NCI-H460 (cell line): ENCODE measurements at regions not wholly inside any gene's neighbourhood (a gene's known extent, or its start where the extent isn't known, plus 50 kb on each side); places are given as distances from the start of the nearest gene placed in this dataset.

ENCODE experiments used
- DNase-seq: peaks from one replicate; pipeline ENCODE4 v3.0.0-alpha.2; 2016; ENCODE audit warnings: low read depth; ENCODE audit errors: extremely low read depth

DNA sequence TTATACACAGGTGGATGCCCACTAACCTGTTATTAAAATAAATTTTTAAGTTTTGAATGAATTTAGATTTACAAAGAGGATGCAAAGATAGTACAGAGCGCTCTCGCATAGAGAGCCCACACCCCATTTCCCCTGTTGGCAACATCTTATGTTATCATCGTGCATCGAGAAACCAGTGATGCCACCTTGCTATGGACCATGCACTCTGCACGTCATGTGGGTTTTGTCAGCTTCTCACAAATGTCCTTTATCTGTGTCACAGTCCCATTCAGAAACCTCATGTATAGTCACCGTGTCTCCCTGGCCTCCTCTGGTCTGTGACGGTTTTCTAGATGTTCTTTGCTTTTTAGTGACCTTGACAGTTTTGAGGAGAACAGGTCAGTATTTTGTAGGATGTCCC, 60.0 kb downstream of the ING1 start:
- DNase-seq = no peak

DNA sequence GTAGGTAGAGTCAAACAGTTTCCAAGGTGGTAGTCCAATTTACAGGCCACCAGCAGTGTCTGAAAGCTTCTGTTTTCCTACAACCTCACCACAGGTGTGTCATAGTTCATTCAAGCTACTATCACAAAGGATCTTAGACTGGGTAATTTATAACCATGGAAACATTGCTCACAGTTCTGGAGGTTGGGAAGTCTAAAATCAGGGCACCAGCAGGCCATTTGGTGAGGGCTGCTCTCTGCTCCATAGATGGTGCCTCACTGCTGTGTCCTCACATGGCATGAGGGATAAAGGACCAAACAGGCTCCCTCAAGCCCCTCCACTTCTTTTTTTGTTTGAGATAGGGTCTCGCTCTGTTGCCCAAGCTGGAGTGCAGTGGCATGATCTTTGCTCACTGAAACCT, 60.6 kb downstream of the ING1 start:
- no peak for DNase-seq

DNA sequence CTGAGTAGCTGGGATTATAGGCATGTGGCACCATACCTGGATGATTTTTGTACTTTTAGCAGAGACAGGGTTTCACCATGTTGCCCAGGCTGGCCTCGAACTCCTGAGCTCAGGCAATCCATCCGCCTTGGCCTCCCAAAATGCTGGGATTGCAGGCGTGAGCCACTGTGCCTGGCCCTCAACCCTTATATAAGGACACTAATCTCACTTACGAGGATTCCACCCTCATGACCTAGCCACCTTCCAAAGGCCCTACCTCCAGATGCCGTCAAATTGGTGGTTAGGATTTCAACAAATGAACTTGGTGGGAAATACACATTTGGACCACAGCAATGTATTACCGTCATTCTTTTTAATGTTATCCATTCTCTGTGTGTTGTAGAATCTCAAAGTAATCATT, 61.0 kb downstream of the ING1 start:
- DNase-seq = no peak

DNA sequence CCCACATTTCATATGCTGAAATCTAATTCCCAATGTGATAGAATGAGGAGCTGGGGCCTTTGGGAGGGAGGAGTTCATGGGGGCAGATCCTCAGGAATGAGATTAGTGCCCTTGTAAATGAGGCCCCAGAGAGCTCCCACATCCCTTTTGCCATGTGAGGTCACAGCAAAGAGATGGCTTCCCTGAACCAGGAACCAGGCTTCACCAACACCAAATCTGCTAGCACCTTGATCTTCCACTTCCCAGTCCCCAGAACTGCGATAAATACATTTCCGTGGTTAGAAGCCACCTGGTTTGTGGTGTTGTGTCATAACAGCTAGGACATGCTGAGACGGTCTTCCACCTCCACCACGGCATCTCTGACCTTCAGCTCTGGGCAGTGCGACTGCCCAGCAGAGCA, 62.1 kb downstream of the ING1 start:
- DNase-seq = no peak

DNA sequence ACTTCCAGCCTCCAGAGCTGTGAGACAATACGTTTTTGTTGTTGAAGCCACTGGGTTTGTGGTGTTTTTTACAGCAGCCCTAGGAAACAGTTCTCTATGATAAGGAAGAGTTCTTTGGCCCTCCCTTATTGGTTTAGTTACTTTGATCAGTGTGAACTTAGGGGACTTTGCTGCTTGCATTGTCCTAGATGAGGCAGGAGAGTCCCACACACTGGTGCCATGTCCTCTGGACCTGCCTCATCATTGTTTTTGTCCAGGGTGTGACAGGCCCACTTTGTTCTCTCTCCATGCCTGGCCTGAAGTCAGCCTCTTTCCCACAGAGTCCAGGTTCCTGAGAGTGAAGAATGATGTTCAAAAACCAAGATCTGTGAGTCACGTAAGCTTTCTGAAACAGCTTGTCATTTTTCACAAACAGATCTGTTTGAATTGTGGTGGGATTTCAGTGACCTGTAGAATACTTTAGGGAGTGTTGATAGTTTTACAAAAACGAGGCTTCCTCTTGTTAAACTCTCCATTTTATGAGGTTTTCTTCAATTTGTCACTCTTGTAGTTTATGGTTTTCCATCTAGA, 63.8 kb downstream of the ING1 start:
- no peak for DNase-seq

DNA sequence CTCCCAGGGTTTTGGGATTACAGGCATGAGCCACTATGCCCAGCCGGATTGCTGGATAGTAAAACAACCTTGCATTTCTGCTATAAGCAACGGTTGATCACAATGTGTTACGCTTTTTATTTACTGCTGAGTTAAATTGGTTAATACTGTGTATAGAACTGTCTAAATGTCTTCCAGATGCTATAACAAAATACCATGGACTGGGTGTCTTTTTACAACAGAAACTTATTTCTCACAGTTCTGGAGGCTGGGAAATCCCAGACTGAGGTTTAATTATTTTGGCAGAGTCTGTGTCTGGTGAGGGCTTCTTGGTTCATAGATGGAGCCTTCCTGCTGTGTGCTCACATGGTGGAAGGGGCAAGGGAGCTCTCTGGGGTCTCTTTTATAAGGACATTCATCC, 65.5 kb downstream of the ING1 start:
- no peak for DNase-seq

DNA sequence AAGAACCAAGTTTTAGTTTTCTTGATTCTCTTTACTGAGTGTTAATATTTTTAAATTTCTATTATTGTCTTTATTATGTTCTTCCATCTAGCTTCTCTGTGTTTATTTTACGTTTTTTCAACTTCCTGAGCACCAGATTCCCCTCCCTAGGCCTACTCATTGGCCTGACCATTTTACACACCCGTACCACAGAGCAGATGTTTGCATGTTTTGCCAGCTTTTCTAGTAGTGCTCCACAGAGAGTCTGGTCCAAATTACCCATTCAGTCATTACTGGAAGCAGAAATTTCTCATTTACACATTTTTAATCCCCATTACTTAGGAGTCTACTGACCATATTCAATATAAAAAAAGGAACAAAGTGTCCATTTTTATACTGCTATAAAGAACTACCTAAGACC, 66.9 kb downstream of the ING1 start:
- no peak for DNase-seq

DNA sequence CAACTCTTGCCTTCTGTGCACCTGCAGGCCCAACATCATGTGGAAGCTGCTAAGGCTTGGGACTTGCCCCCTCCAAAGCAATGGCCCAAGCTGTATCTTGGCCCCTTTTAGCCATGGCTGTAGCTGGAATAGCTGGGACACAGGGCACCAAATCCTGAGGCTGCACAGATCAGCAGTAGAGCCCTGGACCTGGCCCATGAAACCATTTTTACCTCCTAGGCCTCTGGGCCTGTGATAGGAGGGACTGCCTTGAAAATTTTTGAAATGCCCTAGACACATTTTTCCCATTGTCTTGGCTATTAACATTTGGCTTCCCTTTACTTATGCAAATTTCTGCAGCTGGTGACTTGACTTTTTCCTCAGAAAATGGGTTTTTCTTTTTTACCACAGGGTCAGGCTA, 68.7 kb downstream of the ING1 start:
- no peak for DNase-seq

DNA sequence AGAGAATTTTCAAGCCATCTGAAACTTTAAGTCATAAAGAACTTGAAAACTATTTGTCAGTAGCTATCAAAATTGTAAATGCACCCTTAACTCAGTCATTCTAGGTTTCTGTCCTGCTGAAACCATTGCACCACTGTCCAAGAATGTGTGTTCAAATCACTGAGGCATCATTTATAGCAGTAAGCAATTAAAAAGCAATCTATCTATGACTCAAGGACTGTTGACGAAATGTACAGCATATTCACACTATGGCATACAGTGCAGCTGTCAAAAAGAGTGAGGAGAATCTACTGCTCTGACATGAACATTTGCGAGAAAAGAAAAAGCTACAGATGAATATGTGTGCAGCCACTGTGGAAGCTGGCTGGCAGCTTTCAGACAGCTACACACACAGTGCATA, 71.2 kb downstream of the ING1 start:
- DNase-seq = no peak

DNA sequence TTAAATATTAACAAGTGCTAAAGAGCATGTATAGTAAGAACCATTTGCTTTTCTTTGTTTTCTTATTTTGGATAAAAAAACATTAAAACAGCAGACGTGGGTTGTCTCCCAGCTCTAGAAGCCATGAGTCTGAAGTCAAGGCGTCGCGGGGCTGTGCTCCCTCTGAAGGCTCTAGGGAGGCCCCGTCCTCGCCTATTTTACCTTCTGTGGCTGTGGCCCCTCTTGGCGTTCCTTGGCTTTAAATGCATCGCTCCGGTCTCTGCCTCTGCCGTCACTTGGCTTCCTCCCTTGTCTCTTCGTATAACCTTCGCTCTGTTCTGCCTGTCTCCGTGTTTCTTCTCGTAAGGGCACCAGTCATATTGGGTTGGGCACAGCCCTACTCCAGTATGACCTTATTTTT, 75.3 kb downstream of the ING1 start:
- no peak for DNase-seq

DNA sequence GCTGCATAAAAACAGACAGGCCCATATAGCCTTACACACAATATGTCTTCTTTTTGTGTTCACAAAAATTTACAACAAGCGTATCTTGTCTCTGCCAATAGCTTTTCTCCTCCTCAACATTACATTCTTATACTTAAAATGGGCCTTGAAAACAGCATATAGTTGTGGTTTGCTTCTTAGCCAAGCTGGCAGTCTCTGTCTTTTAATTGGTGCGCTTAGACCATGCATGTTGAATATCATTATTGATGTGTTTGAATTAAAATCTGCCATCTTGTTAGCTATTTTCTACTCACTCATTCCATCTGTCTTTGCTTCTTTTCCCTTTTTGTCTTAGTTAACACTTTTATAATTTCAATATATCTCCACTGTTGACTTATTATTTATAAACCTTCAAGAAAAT, 76.4 kb downstream of the ING1 start:
- no peak for DNase-seq

DNA sequence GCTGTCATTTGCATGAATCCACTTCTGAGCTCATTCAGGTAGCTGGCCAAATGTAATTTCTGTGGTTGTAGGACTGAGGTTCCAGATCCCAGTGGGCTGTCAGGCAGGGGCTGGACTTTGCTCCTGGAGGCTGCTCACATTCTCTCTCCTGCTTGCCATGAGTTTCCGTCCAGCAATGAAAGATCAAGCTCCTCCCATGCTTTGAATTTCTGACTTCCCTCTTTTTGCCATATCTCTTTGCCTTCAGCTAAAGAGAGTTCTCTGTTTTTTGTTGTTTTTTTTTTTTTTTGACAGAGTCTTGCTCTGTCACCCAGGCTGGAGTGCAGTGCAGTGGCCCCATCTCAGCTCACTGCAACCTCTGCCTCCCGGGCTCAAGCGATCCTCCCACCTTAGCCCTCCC, 76.9 kb downstream of the ING1 start:
- no peak for DNase-seq

DNA sequence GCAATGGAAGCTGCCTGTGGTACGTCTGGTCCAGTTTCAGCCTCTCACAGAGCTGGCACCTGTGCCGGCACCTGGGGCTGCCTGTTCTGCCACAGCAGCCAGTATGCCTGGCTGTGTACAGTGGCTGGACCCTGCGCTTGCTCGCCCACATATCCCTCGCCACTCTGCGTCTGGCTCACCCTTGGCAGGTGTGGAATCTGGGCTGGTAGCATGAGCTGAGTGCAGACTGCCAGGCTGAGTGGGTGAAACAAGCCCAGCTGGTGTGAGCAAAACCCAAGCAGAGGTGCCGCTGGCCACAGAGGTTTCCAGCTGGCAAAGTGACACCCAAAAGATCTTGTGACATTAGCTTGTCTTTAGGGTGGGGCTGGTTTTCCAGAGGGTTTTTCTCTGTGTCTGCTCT, 80.7 kb downstream of the ING1 start:
- no peak for DNase-seq

DNA sequence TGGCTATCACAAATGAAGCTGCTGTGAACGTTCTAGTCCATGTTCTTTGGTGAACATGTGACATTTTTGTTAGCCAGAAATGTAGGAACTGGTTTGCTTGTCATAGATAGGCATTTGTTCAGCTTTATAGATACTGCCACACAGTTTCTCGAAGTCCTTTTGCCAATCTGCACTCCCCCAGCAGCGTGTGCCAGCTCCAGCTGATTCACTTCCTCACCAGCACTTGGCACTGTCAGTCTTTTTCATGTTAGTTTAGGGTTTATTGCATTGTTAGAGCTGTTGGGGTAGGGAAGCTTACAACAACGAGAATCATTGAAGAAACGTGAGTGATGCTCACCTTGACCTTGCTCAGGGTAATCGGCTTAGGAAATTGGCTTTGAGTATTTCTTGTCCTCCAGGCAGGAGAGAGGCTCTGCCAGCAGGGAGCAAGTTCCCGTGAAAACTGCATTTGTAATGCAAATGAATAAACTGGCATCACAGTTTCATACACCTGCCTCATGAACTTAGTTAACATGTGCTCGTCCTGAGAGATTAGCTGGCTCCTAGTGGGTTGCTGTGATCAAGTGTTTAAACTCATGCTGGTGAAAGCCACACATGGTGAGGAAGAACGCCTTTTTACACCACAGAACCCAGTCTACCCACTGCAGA, 83.9 kb downstream of the ING1 start:
- no peak for DNase-seq

DNA sequence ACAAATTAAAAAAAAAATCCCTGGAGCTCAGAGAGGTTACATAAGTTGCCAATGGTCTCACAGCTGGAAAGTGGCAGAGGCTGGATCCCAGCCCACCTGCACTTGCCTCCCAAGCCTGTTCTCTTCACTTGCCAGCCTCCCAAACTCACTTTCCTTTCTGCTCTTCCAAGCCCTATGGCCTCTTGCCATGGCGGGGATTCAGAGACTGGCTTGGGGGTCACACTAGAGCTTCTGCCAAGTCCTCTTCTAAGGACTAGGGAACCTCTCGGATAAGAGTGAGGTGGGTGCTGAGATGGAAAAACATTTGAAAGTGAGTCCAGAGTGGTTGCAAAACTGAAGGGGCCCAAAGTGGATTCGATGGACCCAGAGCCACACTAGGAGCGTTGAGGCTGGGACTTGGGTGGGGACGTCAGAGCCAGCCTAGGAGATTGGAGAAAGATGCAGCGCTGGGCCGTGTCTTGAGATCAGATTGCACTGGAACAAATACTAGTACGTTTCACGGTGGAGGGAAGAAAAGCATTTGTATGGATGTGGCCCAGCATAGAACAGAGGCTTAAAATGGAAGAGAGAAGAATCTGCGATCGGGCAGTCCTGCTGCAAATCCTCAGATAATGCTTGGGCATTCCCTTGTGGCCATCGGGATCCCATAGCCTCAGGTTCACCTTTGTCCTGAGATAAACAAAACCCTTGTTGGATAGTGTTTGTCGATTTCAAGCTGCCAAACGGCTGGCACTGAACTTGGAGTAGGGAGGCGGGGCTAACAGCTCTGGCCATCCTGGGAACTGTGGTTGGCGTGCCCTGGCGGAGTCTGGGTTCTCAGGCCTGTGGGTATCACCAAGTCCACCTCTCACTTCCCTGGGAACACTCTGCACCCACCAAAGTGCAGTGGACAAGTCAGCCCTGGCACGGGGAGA, 84.8 kb downstream of the ING1 start:
- DNase-seq = no peak

DNA sequence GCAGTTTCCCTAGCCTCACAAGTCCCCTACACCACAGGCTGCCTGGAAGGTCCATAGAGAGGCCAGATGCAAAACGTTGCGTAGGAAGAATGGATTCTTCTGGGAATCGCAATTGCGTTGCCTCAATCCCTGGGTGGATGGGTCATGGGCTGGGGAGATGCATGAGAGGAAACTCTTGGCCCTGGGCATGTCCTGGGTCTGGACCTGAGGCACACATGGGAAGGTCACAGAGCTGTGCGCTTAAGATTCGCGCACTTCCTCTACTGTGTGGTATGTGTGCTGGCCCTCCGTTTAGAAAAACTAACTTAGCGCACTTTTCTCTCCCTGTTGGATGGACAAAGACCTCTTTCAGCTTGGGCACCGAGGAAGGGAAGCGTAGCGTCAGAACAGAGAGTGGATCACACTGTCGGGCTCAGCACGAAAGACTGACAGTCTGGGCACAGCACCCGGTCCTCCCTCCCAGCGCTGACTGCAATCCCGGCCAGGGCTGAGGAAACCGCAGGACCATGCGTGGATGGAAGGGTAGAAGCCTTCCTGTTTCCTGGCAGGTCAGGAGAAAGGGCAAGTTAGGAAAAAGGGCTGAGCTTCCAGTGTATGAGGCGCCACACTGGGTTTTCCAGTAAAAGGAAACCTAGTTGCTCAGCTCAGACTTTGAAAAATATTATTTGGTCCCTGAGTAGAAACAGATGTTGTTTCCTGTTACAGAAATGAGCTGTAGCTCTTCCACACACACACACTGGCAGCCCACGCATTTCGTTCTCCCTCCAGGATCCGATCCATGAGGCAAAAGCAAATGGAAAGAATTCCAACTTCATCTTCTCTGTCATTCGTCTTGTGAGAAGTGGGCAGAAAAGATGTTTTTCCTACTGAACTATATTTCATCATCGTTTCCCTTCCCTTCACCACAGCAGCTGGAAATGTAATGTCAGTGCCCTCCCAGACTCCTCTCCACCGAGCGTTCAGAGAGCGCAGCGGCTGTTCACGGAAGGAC, 86.0 kb downstream of the ING1 start:
- no peak for DNase-seq

DNA sequence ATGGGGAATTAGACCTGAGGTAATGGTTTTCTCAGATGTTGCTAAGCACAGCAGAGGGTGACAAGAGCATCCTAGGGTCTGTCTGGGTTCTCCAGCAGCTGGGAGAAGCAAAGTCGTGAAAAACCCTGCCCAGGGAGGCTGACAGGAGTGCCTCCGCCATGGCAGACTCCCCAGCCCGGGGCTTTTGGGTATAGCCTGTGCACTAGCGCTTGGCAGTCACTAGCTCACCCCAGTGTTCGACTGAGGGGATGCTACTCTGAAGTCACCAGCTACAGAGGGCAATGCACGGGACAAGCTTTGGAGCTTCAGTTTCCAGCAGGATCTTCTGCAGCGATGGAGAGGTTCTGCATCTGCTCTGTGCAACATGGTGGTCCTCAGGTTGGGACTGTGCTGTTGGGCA, 87.5 kb downstream of the ING1 start:
- DNase-seq = no peak

DNA sequence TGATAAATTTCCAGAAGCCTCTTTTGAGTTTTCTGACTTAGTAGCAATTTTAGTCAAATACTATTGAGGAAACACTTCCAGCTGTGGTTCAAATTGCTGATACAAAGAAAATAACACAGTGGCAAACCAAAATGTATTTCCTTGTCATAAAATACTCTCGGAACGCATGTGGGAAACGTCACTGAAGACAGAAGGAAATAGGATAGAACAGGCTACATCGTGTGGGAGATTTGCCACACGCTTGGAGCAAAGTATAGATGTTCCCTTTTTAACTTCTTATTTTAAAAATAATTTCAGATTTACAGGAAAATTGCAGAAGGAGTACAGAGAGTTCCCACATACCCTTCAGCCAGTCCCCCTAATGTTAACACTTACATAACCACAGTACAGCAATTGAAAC, 88.8 kb downstream of the ING1 start:
- DNase-seq = no peak

DNA sequence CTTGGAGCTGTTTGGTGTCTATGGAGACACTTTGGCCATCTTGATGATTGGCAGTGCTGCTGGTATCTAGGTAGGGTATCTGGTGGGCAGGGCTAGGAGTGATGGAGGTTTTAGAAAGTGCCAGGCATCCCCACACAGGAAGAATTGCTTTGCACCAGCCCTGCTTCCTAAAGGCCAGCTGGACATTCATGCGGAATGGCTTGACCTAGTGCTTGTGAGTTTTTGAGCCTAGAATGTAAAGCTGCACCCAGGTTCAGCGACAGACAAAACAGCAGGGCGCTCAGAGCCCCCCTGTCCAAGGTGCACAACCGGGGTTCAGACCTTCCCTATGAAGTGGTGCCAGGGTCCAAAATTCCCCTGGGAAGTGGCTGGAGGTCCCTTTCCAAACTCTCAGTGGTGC, 93.1 kb downstream of the ING1 start:
- DNase-seq = no peak

DNA sequence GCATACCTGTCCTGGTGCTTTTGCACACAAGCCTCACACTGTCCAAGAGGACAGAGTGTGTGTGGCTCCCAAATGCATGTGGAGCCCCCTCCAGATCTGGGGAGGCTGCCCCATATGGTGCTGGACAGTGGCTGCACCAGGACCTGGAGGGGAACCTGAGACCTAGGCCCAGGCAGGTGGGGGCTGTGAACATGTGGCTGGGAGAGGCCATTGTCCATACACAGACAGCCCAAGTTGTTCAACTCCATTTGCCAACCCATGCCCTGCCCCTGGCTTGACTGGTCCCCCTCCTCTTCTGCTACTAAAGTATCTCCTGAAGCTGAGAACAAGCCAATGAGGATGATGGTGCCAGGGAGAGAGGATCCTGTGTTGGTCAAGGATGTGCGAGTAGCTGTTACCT, 94.0 kb downstream of the ING1 start:
- DNase-seq = no peak

DNA sequence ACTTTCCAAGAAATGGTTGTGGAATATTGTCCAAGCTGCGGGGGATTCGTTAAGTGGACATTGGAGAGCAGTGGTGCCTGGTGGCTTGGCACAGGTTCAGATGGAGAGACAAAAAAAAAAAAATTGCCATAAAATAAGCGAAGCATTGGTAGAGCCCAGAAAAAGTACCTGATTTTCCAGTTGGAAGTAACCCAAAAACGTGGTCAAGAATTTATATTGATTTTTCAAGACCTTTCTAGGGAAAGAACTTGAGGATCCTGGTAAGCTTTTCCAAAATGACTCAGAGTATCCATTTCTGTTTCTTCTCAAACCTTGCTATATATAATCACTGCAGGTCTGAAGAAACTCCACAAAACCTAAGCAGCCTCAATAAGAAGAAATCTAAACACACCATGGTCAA, 94.6 kb downstream of the ING1 start:
- no peak for DNase-seq
